GM18858 (cell line): ENCODE measurements at regions not wholly inside any gene's neighbourhood (a gene's known extent, or its start where the extent isn't known, plus 50 kb on each side); places are given as distances from the start of the nearest gene placed in this dataset.
A peak's percentile ranks its signal among the peaks of the same experiment; 100 is the strongest.
"Not testable (repeated sequence)": the region's sequence is repeated elsewhere in the genome, so short reads cannot be mapped to it uniquely, and the experiment has no call there.

Experiments used
- ATAC-seq: cut with Tn5 transposase; IDR thresholded peaks from one replicate; pipeline ENCODE4 v1.9.1; 2021; ENCODE audit not compliant: unreplicated experiment

DNA sequence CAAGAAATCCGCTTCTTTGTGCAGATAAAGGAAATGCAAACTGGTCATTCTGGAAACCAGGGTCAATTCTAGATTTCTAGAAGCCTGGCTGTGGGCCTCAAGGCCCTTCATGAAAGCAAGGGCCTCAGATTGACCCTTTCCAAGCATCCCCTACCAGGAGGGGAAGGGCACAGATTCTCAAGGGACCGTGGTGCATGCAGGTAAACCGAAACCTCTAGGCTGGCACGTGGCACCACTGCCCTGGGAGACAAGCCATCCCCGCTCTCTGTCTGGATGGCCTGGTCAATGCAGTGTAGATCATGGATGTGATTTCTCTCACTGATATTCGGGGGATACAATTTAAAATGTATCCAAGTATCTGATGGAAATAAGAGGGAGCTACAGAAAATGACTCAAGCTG lies 69.4 kb downstream of the TOMM20 start:
- ATAC-seq: no peak

DNA sequence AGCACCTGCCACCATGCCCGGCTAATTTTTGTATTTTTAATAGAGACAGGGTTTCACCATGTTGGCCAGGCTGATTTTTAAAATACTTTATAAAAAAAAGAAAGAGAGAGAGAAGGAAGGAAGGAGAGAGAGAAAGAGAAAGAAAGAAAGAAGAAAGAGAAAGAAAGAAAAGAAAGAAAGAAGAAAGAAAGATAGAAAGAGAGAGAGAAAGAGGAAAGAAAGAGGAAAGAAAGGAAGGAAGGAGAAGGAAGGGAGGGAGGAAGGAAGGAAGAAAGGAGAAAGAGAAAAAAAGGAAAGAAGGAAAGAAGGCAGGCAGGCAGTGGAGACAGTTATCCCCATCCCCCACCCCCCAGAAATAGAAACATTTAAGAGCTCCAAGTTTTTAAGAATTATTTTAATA lies 69.9 kb downstream of the TOMM20 start:
- no peak for ATAC-seq

DNA sequence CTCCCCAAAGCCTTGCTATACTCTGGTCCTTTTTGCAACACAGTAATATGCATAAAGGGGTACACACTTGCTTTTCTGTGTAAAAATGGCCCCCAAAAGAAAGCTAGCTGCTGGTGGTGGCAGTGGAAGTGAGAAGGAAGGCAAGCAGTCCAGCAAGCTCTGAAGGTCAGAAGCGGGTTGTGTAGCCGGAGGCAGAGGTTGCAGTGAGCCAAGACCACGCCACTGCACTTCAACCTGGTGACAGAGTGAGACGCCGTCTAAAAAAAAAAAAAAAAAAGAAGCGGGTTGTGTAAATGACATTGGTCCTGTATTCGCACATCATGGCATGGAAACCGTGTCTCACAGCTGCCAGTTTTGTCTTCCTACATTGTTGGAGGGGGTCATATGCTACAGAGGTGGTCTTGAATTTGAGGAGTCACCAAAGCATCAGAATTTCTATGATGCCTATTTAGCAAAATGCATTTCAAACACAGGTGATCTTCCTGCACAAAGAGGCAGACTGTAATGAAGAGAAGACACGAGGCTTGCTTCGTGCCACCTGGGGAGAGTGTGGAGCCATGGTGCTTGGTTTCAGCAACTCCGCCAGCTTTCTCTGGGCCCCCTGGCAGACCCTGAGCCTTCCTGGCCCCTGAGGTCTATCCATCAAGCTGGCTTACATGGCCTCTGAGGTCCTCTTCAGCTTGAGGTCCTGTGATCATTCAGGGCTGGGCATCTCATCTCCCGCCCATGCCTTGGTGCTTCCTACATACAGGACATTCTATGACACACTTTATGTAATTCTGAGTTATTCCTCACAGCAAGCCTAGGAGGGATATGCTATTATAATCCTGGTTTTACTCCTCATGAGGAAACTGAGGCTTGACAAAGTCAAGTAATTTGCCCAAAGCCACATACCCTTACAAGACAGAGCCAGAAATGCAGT lies 71.0 kb downstream of the TOMM20 start:
- ATAC-seq: no peak

DNA sequence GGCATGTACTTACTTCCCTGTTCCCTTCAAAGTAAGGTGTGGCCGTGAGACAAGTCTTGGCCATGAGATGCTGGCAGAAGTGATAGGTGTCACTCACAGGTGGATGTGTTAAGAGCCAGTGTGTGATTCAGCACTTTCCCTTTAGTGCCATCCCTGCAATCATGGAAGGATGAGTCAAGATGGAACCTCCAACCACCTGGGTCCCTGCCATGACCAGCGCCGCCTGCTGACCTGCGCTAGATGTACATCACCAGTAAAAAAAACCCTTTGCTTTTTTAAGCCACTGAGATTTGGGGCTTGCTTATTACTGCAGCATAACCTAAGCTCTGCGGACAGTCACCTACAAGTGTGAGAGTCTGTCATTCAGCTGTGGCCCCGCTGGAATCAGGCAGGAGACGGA lies 71.7 kb downstream of the TOMM20 start:
- no peak for ATAC-seq

DNA sequence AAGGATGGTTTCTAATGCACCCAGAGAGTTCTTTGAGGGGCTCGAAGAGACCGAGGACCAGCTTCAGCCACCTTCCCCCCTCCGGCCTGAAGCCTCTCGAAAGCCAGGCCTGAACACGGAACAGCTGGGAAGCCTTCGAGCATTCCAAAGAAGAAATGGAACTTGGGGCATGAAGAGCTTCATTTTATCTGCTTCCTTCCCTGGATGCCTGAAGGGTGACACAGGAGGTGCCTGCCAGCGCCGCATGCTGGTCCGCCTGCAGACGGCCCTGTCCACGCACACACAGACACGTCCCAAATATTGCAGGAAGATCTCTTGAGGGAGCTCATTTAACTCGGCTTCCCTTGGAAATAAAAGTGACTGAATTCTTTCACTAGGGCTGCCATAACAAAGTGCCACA lies 73.7 kb downstream of the TOMM20 start:
- no peak for ATAC-seq

DNA sequence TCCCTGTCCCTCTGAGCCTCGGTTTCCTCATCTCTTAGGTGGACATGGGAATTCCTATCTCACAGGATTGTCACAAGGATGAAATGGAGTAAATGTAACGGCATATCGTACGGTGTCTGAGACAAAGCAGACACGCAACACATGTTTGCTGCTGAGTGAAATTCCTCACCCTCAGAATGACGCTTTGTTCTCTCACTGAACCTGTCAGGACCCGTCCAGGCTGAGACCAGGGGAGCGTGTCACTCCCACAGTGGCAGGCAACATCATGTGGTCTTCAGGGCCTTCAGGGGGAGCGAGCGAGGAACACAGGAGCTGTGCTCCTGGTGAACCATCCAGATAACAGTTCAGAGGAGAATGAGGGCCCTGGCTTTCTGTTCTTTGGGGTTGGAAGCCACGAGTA lies 74.2 kb downstream of the TOMM20 start:
- no peak for ATAC-seq

DNA sequence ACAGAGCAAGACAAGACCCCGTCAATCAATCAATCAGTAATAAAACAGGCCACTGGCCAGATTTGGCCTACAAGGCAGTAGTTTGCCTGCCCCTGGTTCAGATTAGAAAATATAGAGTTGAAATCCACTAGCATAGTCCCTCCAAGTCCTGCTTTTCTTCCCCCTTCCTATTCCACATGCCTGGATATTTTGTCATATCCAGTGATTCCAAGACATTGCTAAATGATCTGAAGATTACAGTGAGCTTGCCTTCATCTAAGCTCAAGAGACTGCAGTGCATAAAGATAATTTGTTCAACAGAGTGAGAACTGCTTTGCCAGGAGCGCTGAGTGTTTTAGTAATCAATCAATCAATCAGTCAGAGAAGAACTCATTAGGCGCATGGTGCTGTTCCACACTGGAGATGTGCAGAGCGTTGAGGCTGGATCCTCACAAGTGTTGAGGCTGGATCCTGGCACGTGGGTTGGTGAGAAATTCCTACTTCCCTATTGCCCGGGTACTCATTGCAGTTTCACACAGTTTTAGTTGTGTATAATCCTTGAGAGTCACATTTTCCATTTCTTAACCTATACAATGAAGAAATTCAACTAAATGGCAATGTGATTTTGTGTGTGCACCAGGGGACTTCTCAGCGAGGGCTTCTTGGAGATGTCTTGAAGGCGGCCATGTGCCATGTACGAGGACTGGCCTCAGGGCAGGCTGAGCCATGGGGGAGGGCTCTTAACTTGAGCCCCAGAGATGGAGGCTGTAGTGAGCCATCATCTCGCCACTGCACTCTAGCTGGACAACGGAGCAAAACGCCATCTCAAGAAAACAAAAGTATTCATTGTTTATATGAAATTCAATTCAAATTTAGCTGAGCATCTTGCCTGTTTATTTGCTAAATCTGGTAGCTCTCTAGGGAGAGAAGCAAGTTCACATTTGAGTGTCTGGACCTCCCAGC lies 76.3 kb downstream of the TOMM20 start:
- no peak for ATAC-seq

DNA sequence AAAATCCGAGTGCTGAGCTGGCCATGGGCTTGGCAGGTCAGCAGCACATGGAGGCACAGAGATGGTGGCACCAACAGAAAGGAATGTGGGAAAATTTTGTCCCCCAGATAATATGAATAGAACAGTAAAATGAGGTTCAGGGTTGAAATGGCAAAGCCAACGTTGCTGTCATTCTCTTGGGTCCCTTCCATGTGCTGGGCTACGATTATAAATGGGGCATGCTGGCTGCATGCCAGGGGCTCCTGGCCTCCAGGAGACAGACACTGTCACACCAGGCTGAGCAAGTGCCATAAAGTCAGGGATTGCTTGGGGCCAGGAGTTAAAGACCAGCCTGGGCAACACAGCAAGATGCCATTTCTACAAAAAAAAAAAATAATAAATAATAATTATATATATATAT lies 77.1 kb downstream of the TOMM20 start:
- ATAC-seq: no peak

DNA sequence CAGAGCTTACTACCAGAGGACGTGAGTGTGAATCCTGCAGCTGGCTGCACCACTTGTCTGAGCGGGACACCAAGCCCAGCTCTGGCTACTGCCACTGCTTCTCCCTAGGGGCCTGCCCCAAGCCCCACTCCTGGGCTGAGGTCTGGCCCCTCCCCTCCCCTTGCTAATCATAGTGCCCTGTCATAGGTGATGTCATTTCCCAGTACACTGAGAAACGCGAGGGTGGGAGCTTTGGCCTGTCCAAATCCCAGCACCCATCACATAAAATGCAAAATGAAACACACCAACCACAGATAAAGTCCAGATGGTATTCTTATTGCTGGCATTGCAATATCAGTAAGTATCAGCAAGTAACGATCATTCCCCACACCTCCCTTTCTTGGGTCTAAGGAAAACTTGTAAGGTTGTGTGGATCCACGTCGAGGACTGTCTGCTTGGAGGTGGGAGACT lies 77.7 kb downstream of the TOMM20 start:
- ATAC-seq: peak; percentile 36

DNA sequence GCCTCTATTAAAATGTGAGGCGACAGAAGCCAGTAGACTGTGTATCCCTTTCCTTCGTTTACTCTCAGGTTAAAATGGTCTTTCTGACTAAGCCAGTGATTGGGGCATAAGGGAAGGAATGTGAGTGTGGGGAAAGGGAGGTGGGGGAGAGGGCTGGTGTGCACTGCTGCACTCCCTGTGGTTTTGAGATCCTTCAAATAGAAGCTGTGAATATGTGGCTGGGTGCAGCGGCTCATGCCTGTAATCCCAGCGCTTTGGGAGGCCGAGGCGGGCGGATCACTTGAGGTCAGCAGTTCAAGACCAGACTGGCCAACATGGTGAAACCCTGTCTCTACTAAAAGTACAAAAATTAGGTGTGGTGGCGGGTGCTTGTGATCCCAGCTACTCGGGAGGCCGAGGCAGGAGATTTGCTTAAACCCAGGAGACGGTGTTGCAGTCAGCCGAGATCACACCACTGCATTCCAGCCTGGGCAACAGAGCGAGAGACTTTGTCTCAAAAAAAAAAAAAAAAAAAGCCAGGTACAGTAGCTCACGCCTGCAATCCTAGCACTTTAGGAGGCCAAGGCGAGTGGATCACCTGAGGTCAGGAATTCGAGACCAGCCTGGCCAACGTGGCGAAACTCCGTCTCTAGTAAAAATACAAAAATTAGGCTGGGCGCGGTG lies 78.8 kb downstream of the TOMM20 start:
- not testable (repeated sequence) for ATAC-seq

DNA sequence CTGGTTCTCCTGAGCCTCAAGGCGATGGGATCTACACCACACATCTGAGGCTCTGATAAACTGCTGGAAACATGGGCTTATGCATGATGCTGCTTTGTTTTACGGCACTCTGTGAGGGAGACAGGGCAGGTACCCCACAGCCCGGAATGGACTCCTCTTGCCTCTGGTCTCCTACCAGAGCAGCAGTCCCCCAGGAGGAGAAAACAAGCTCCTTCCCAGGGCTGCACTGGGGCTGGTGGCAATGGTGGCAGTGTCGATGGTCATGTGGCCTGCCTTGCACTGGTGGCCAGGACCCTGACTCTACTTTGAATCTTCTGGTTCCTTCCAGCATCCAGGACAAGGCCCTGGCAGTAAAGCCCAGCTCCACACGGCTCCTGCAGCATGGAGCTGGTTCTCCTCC lies 79.4 kb downstream of the TOMM20 start:
- ATAC-seq: no peak

DNA sequence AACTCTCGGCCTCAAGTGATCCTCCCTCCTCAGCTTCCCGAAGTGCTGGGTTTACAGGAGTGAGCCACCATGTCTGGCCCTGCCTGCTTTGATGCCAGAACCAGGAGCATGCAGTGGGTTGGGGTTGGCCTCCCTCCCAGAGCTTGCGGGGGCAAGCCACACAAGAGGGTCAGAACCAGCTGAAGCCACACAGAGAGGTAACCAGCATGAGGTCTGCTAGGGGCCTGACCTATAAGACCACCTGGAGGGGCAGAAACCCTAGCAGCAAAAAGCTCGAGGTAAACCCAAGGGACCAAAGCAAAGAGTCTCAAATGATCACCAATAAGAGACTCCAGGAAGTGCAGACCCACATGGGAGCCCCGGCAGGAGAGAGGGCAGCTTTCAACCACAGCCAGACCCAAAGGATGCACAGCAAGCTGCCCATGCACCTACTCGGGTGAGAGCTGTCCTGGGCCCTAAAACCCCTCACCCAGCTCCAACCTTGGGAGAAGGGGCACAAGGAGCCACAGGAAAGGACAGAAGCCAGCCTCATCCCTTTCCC lies 81.2 kb downstream of the TOMM20 start:
- ATAC-seq: no peak

DNA sequence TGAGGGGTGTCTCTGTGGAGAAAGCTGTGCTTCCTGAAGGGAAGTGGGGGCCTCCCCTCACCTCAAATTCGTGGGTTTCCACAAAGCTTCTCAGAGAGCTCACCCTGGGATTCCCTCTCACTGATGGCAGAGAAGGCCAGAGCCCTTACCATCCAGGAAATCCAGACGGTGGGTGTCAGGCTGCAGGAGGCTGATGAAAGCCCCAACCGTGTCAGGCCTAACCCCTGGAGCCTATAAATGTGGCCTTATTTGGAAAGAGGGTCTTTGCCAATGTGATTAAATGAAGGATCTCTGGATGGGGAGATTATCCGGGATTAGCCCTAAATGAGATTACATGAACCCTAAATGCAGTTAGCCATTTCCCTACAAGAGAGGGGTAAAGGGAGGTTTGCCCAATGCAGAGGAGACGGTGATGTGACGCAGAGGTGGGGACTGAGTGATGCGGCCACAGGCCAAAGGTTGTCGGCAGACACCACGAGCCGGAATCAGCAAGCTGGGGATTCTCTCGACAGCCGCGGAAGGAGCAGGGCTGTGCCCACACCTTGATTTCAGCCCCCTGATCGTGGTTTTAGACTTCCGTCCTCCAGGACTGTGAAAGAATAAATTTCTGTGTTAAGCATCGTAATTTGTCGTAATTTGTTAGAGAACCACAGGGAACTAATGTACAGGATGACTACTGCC lies 82.6 kb downstream of the TOMM20 start:
- ATAC-seq: no peak

DNA sequence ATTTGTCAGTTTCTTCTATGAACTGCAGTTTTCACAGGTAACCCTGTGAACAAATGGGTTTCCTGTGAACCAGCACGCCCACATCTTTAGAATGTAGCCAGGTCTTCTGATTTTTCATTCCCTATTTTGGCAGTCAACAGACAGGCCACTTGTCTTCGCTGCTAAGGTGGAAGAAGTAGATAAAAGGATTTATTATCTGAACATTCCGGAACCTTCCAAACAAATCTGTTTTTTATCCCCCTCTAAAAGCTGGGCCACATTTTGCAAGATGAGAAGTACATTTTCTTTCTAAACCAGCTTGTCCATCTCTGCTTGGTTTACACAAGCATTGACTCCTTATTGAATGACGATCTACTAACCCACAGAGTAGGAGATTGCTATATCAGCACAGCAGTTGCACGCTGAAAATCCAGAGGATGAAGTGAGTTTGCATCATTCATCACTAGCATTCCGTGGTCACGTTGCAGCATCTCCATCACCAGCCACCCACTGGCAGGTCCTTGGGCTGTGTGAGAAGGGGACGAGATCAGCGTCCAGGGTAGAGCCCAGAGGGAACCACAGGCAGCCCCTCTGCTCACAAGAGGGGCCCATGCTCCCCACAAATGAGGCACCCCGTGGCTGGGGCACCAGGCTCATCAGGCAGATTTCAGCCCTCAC lies 83.5 kb downstream of the TOMM20 start:
- ATAC-seq: no peak

DNA sequence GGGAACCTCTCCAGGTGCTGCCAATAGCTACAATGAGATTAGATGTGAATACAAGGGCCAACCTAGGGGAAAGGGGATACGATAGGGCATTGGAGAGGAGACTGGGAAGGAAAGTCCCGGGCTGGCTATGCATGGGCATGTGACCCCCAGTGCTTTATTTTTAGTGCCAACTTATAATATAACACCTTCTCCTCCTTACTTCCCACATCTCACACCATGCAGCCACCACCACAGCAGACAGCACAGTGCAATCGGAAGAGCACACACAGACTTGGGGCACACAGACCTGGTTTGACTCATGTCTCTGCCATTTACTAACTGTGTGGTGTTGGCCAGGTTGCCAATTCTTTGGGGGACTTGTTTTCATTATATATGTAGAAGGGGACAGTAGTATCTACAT lies 85.4 kb downstream of the TOMM20 start:
- ATAC-seq: no peak

DNA sequence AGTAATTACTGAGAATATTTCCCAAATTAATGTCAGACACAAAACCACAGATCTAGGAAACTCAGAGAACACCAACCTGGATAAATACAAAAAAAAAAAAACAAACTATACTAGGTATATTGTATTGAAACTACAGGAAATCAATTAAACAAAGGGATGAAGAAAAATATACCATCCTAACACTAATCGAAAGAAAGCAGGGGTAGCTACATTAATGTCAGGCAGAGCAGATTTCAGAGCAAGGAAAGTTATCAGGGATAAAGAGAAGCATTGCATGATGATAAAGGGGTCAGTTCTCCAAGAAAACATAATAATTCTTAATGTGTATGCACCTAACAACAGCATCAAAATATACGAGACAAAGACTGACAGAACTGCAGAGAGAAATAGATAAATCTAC lies 89.9 kb downstream of the TOMM20 start:
- no peak for ATAC-seq

DNA sequence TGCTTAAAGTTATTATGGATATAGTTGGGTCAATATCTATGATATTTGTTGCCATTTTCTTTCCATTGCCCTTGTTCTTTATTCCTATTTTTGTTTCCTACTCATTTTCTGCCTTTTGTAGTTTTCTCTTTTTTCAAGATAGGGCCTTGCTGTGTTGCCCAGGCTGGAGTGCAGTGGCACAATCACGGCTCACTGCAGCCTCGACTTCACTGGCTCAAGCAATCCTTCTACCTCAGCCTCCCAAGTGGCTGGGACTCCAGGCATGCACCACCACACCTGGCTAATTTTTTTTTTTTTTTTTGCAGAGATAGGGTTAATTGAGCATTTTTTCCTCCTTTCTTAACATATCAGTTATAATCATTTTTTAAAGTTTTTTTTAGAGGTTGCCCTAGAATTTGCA lies 92.7 kb downstream of the TOMM20 start:
- no peak for ATAC-seq

DNA sequence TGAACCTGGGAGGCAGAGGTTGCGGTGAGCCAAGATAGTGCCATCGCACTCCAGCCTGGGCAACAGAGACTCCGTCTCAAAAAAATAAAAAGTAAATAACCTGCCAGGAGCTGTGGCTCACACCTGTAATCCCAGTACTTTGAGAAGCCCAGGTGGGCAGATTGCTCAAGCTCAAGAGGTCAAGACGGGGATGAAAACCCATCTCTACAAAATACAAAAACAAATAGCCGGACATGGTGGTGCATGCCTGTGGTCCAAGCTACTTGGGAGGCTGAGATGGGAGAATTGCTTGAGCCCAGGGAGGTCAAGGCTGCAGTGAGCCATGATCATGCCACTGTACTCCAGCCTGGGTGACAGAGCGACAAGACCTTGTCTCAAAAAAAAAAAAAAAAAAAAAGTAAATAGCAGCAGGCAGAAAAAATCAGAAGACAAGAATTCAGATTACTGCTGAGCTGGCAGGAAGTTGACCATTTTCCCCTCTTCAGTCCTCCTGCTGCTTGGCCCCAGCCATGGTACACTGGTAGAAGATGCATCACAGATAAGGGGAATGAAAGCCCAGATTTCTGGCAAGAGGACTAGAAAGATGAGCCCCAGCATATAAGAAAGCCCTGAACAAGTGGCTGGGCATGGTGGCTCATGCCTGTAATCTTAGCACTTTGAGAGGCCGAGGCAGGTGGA lies 97.6 kb downstream of the TOMM20 start:
- ATAC-seq: no peak

DNA sequence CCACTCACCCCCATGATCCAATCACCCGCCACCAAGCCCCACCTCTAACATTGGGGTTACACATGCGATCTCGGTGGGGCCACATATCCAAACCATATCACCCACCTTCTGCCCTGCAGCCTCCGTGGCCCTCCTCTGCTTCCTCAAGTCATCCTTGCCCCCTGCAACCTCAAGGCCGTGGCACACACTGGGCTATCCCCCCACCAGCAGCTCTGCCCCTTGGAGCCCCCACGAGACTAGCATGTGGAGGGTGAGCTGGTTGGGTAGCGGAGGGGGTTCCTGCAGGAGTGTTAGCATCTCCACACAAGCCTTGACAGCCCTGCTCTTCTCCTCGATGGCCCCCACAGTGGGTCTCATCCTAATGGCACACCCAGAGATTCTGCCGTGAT lies 100.8 kb downstream of the TOMM20 start:
- no peak for ATAC-seq
